K562 (cell line): ENCODE measurements at regions not wholly inside any gene's neighbourhood (a gene's known extent, or its start where the extent isn't known, plus 50 kb on each side); places are given as distances from the start of the nearest gene placed in this dataset.

Experiments used
- ATAC-seq: fragments of 200-7000 bp; cut with Tn5 transposase; 3 replicates; pipeline ENCODE4 v1.9.1; 2020; ENCODE audit warnings: moderate library complexity
- BruUV-seq: library from RNA; stranded (reverse); fragments of 400-500 nt; replicated peaks from 2 replicates; lab custom pipeline; 2021; lab: Mats Ljungman, UMichigan
- CTCF ChIA-PET: fragments of 300-600 bp; formaldehyde crosslinking; extraction: SDS; loops from one replicate; lab custom pipeline; 2021; ENCODE audit warnings: low intra/inter-chr PET ratio; lab: Yijun Ruan, JAX
- POLR2A ChIA-PET: fragments of 300-600, 350-650 bp; sonication (Branson Sonifier 250); formaldehyde crosslinking; extraction: SDS; loops from one replicate; lab custom pipeline; 2021; ENCODE audit warnings: antibody characterized with exemption, inconsistent platforms; lab: Yijun Ruan, JAX
- DNase-seq, 4 experiments: peaks; one replicate each; pipeline versions ENCODE4 v3.0.0 to v3.0.0-alpha.2; 2011 to 2018; ENCODE audit warnings: low spot score in 3 of 4, mixed read lengths in 3 of 4; ENCODE audit errors: extremely low read depth in 1 of 4
- FAIRE-seq: peaks from 2 replicates; lab custom pipeline; 2011; peaks lifted over from hg19 to GRCh38; lab: Jason Lieb, UNC
- H2AFZ ChIP-seq: 2 replicates; pipeline ENCODE4 v1.6.0; 2011; ENCODE audit warnings: low read depth, low read length, control low read depth, inconsistent platforms
- H3K27ac ChIP-seq: fragments of 200-600 bp; 3 replicates; pipeline ENCODE4 v1.8.0; 2011; ENCODE audit warnings: low read depth, mild to moderate bottlenecking, control low read depth, inconsistent platforms, low read length, moderate library complexity, mixed read lengths; ENCODE audit errors: extremely low read depth
- H3K27me3 ChIP-seq, 2 experiments: fragments of 300-600 bp in 1 of 2; 2 replicates in 1 of 2; 3 replicates in 1 of 2; pipeline versions ENCODE4 v1.6.0 to v1.8.0; 2011; ENCODE audit warnings: inconsistent platforms in 2 of 2, low read length in 2 of 2, mild to moderate bottlenecking in 1 of 2, mixed read lengths in 1 of 2, moderate library complexity in 1 of 2; ENCODE audit not compliant: control insufficient read depth in 2 of 2, insufficient read depth in 2 of 2
- H3K36me3 ChIP-seq: fragments of 300-600 bp; 3 replicates; pipeline ENCODE4 v1.8.0; 2011; ENCODE audit warnings: mild to moderate bottlenecking, low read length, inconsistent platforms; ENCODE audit not compliant: control insufficient read depth, insufficient read depth
- H3K4me1 ChIP-seq, 2 experiments: fragments of 200-600 bp in 1 of 2; replicated peaks in 1 of 2; 2 replicates in 1 of 2; 3 replicates in 1 of 2; pipeline versions ENCODE4 v1.5.1 to v1.8.0; 2011; ENCODE audit warnings: inconsistent platforms in 2 of 2, low read length in 2 of 2, mild to moderate bottlenecking in 1 of 2, mixed read lengths in 1 of 2, moderate library complexity in 1 of 2; ENCODE audit not compliant: control insufficient read depth in 2 of 2, insufficient read depth in 2 of 2
- H3K4me2 ChIP-seq: 2 replicates; pipeline ENCODE4 v1.6.1; 2011; ENCODE audit warnings: low read length, control low read depth, inconsistent platforms, mixed read lengths; ENCODE audit not compliant: insufficient read depth
- H3K4me3 ChIP-seq: fragments of 200-600 bp; sonication (generic), shearing (Covaris generic); 2 replicates; pipeline ENCODE4 v1.5.1; 2016; ENCODE audit warnings: control low read depth, inconsistent platforms
- H3K79me2 ChIP-seq: fragments of 200-600 bp; 3 replicates; pipeline ENCODE4 v1.8.0; 2011; ENCODE audit warnings: low read length, inconsistent platforms; ENCODE audit not compliant: control insufficient read depth, insufficient read depth
- H3K9ac ChIP-seq, 2 experiments: 2 replicates each; pipeline versions ENCODE4 v1.6.0 to v1.6.1; 2011; ENCODE audit warnings: low read depth in 2 of 2, low read length in 2 of 2, control low read depth in 1 of 2, inconsistent platforms in 1 of 2, mild to moderate bottlenecking in 1 of 2, mixed read lengths in 1 of 2; ENCODE audit not compliant: insufficient read depth in 1 of 2
- H3K9me1 ChIP-seq: one replicate; pipeline ENCODE4 v1.6.0; 2011; ENCODE audit warnings: inconsistent platforms, mild to moderate bottlenecking, low read length, moderate library complexity; ENCODE audit not compliant: control insufficient read depth, insufficient read depth
- H3K9me3 ChIP-seq: replicated peaks from 2 replicates; pipeline ENCODE4 v1.5.1; 2011; ENCODE audit warnings: low read depth, low read length, inconsistent platforms; ENCODE audit not compliant: control insufficient read depth, insufficient read depth
- H4K20me1 ChIP-seq: replicated peaks from 2 replicates; pipeline ENCODE4 v1.6.1; 2011; ENCODE audit warnings: low read length, inconsistent platforms, mixed read lengths; ENCODE audit not compliant: control insufficient read depth, insufficient read depth
- ATF7 ChIP-seq: fragments of 450-650 bp; IDR thresholded peaks from 2 replicates; pipeline ENCODE4 v1.7.1; 2014; ENCODE audit warnings: mild to moderate bottlenecking, moderate library complexity
- BDP1 ChIP-seq: IDR thresholded peaks from 3 replicates; pipeline ENCODE4 v1.6.1; 2011; ENCODE audit not compliant: insufficient read length, insufficient read depth
- CHD4 ChIP-seq: fragments of 200-600 bp; sonication (generic); IDR thresholded peaks from 3 replicates; pipeline ENCODE4 v1.6.1; 2012; ENCODE audit warnings: low read depth, mild to moderate bottlenecking, mixed read lengths, low read length, inconsistent platforms; ENCODE audit not compliant: insufficient read depth, insufficient replicate concordance, poor library complexity, severe bottlenecking
- FOXJ2 ChIP-seq: fragments of 200-800 bp; sonication (Bioruptor generic); IDR thresholded peaks from 2 replicates; pipeline ENCODE4 v1.6.1; 2016; ENCODE audit warnings: missing genetic modification characterization, missing compliant biosample characterization
- ILK ChIP-seq: fragments of 450-650 bp; IDR thresholded peaks from 2 replicates; pipeline ENCODE4 v1.6.1; 2016; ENCODE audit warnings: missing genetic modification characterization, low read depth, mild to moderate bottlenecking, missing compliant biosample characterization, moderate library complexity, borderline replicate concordance
- JUND ChIP-seq, 2 experiments: IDR thresholded peaks; 2 replicates in 1 of 2; 3 replicates in 1 of 2; pipeline ENCODE4 v1.6.1; 2011; ENCODE audit warnings: borderline replicate concordance in 2 of 2, low read depth in 2 of 2, low read length in 2 of 2, improper control_type of control experiment in 1 of 2, missing biosample characterization in 1 of 2, missing genetic modification characterization in 1 of 2, missing genetic modification reagents in 1 of 2
- NBN ChIP-seq: fragments of 450-650 bp; IDR thresholded peaks from 2 replicates; pipeline ENCODE4 v1.6.1; 2016; ENCODE audit warnings: low read depth, mild to moderate bottlenecking
- NR1H2 ChIP-seq: sonication (generic); formaldehyde crosslinking; IDR thresholded peaks from 2 replicates; pipeline ENCODE4 v1.4.0; 2020; ENCODE audit warnings: mild to moderate bottlenecking, missing genetic modification reagents
- RFX7 ChIP-seq: fragments of 250-450 bp; sonication (Bioruptor Pico); IDR thresholded peaks from 2 replicates; pipeline ENCODE4 v1.5.1; 2021; ENCODE audit warnings: mild to moderate bottlenecking
- SAFB2 ChIP-seq: fragments of 200-400 bp; formaldehyde crosslinking; IDR thresholded peaks from 2 replicates; pipeline ENCODE4 v1.6.1; 2018; ENCODE audit warnings: borderline replicate concordance, low read length, low read depth, moderate library complexity; ENCODE audit not compliant: severe bottlenecking
- SIX5 ChIP-seq, 2 experiments: IDR thresholded peaks; 2 replicates each; pipeline ENCODE4 v1.6.1; 2011; ENCODE audit warnings: low read length in 2 of 2, borderline replicate concordance in 1 of 2, low read depth in 1 of 2, mild to moderate bottlenecking in 1 of 2, moderate library complexity in 1 of 2; ENCODE audit not compliant: insufficient read depth in 1 of 2
- SNRNP70 ChIP-seq: fragments of 200-400 bp; formaldehyde crosslinking; optimal IDR thresholded peaks from 2 replicates; pipeline ENCODE3; 2017; ENCODE audit warnings: low read depth, low read length
- SPI1 ChIP-seq: IDR thresholded peaks from 2 replicates; pipeline ENCODE4 v1.6.1; 2011; ENCODE audit warnings: low read depth, low read length, control low read depth, borderline replicate concordance
- TEAD4 ChIP-seq, 2 experiments: sonication (generic) in 1 of 2; formaldehyde crosslinking in 1 of 2; IDR thresholded peaks; 2 replicates each; pipeline versions ENCODE4 v1.6.1 to v1.8.0; 2012 to 2022; ENCODE audit warnings: borderline replicate concordance in 1 of 2, inconsistent platforms in 1 of 2, low read length in 1 of 2, mild to moderate bottlenecking in 1 of 2, missing genetic modification reagents in 1 of 2
- THAP12 ChIP-seq: fragments of 250-450 bp; sonication (Bioruptor Pico); IDR thresholded peaks from 2 replicates; pipeline ENCODE4 v1.9.0; 2021; ENCODE audit warnings: mild to moderate bottlenecking, inconsistent platforms
- ZNF444 ChIP-seq: fragments of 250-450 bp; sonication (Bioruptor Pico); IDR thresholded peaks from 2 replicates; pipeline ENCODE4 v1.4.0; 2020; ENCODE audit warnings: mild to moderate bottlenecking, moderate library complexity
- ZNF668 ChIP-seq: fragments of 250-450 bp; sonication (Bioruptor Pico); IDR thresholded peaks from 2 replicates; pipeline ENCODE4 v1.8.0; 2022; ENCODE audit warnings: mild to moderate bottlenecking, inconsistent platforms
- ZNF785 ChIP-seq: fragments of 250-450 bp; sonication (Bioruptor Pico); IDR thresholded peaks from 2 replicates; pipeline ENCODE4 v1.4.0; 2020; ENCODE audit warnings: mild to moderate bottlenecking
- WGBS: fragments of 100-300 bp; shearing (Covaris generic); methylation state at CpG from one replicate; pipeline ENCODE4 v1.1.6; 2016; ENCODE audit warnings: low coverage, mixed read lengths; ENCODE audit not compliant: insufficient coverage; ENCODE audit errors: missing lambda C conversion rate; 5-methylcytosine and 5-hydroxymethylcytosine counted together
- in situ Hi-C: fragments of 300-500 bp; cut with MboI; formaldehyde crosslinking; loops from 4 replicates; pipeline ENCODE4 v1.15.0; 2018; ENCODE audit warnings: inconsistent platforms, mixed read lengths
- intact Hi-C: fragments of 100-400 bp; cut with micrococcal nuclease; formaldehyde crosslinking; loops from 2 replicates; pipeline ENCODE4 v1.14.2; 2022
- TF ChIP-seq, protein P1 (sequence below): sonication (generic); formaldehyde crosslinking; IDR thresholded peaks from 2 replicates; pipeline ENCODE4 v1.8.1; 2023; ENCODE audit warnings: mild to moderate bottlenecking, missing genetic modification reagents

- FAIRE-seq: no peak
- no CpG with 5 or more reads among the region's 4 CpGs for WGBS
- intact Hi-C loops: no loop called here
- TF ChIP-seq ILK (tag): no peak
- TF ChIP-seq NBN: no peak
- no peak for TF ChIP-seq RFX7 (CRISPR knock-in tag)
- no peak for TF ChIP-seq SIX5 (IDR thresholded peaks at IDR 0.05; ENCODE audit: borderline replicate concordance in 1 of 2, insufficient read depth in 1 of 2, low read depth in 1 of 2, low read length in 2 of 2)
- no peak for TF ChIP-seq TEAD4 (IDR thresholded peaks at IDR 0.05; ENCODE audit: low read length)
- no peak for TF ChIP-seq TEAD4 (CRISPR knock-in tag; IDR thresholded peaks at IDR 0.05; ENCODE audit: borderline replicate concordance)
- TF ChIP-seq SAFB2: no peak
- TF ChIP-seq ZNF668: no peak
- no peak for TF ChIP-seq ZNF785 (CRISPR knock-in tag)
- TF ChIP-seq THAP12 (CRISPR knock-in tag): no peak
- no peak for TF ChIP-seq CHD4
- TF ChIP-seq FOXJ2 (tag): no peak
- no peak for TF ChIP-seq NR1H2 (CRISPR knock-in tag)
- TF ChIP-seq, protein P1, sequence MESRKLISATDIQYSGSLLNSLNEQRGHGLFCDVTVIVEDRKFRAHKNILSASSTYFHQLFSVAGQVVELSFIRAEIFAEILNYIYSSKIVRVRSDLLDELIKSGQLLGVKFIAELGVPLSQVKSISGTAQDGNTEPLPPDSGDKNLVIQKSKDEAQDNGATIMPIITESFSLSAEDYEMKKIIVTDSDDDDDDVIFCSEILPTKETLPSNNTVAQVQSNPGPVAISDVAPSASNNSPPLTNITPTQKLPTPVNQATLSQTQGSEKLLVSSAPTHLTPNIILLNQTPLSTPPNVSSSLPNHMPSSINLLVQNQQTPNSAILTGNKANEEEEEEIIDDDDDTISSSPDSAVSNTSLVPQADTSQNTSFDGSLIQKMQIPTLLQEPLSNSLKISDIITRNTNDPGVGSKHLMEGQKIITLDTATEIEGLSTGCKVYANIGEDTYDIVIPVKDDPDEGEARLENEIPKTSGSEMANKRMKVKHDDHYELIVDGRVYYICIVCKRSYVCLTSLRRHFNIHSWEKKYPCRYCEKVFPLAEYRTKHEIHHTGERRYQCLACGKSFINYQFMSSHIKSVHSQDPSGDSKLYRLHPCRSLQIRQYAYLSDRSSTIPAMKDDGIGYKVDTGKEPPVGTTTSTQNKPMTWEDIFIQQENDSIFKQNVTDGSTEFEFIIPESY (CRISPR knock-in tag): no peak
- TF ChIP-seq ZNF444: no peak
- no peak for TF ChIP-seq ATF7
- TF ChIP-seq SNRNP70: no peak
- TF ChIP-seq JUND (IDR thresholded peaks at IDR 0.05; ENCODE audit: borderline replicate concordance, low read depth, low read length): no peak
- TF ChIP-seq JUND (tag; IDR thresholded peaks at IDR 0.05; ENCODE audit: borderline replicate concordance, low read depth, low read length): no peak
- TF ChIP-seq BDP1: no peak
- TF ChIP-seq SPI1: no peak
These were observed 479.0 kb downstream of the CAAP1 start for GRCh38 chr9:26413611-26414010.

More at GRCh38 chr9:26413611-26414010, 479.0 kb downstream of the CAAP1 start:
- Histone ChIP-seq H3K27ac (no peak overlapping the region), H3K9me3 (no peaks in the 10 kb centered on the region), H3K36me3 (no peaks in the 10 kb centered on the region), H3K27me3 (no peaks in the 10 kb centered on the region), H2AFZ (no peak overlapping the region), H3K4me1 (no peaks in the 10 kb centered on the region), H3K4me3 (no peak overlapping the region), H3K9me1 (no peaks in the 10 kb centered on the region), H3K79me2 (no peaks in the 10 kb centered on the region), H3K9ac (no peak overlapping the region), H4K20me1 (no peaks in the 10 kb centered on the region), H3K4me2 (no peak overlapping the region)
- in situ Hi-C loops: no loop called here
- POLR2A ChIA-PET: no interaction called here
- CTCF ChIA-PET: no interaction called here
- ATAC-seq: no peak
- no peak for DNase-seq
- no TSS peak for BruUV-seq
